PC-9 (cell line): ENCODE measurements at regions not wholly inside any gene's neighbourhood (a gene's known extent, or its start where the extent isn't known, plus 50 kb on each side); places are given as distances from the start of the nearest gene placed in this dataset.

Source experiments
- CTCF ChIP-seq: fragments of 200-600 bp; sonication (generic); conservative IDR thresholded peaks from 2 replicates; pipeline ENCODE4 v1.6.1; 2017; ENCODE audit warnings: mixed run types, antibody characterized with exemption, mild to moderate bottlenecking, moderate library complexity
- EZH2 ChIP-seq: fragments of 200-600 bp; sonication (generic); IDR thresholded peaks from 2 replicates; pipeline ENCODE4 v1.8.0; 2017; ENCODE audit warnings: antibody characterized with exemption, low read depth

GRCh38 chr5:90290648-90291047 is 118.9 kb downstream of the CETN3 start:
- TF ChIP-seq EZH2 (no peak), CTCF (no peak)
